NCI-H748 (cell line): ENCODE measurements at regions not wholly inside any gene's neighbourhood (a gene's known extent, or its start where the extent isn't known, plus 50 kb on each side); places are given as distances from the start of the nearest gene placed in this dataset.
"Not testable (repeated sequence)": the region's sequence is repeated elsewhere in the genome, so short reads cannot be mapped to it uniquely, and the experiment has no call there.

Source experiments
- DNase-seq: peaks from one replicate; lab custom pipeline; 2025; ENCODE audit not compliant: unreplicated experiment; lab: John Stamatoyannopoulos, UW

GRCh38 chr12:114616081-114616480 is 67.9 kb downstream of the TBX3 start:
- no peak for DNase-seq

GRCh38 chr12:114614040-114614439 is 69.9 kb downstream of the TBX3 start:
- DNase-seq = no peak

- DNase-seq = no peak
Observed at GRCh38 chr12:114612062-114612461, 71.9 kb downstream of the TBX3 start.

- DNase-seq = no peak
Observed at GRCh38 chr12:114611145-114612018, 72.6 kb downstream of the TBX3 start.

- DNase-seq = no peak
Observed at GRCh38 chr12:114608509-114608908, 75.5 kb downstream of the TBX3 start.

- no peak for DNase-seq
Observed at GRCh38 chr12:114605918-114606317, 78.1 kb downstream of the TBX3 start.

GRCh38 chr12:114604606-114605005 is 79.4 kb downstream of the TBX3 start:
- DNase-seq = no peak

GRCh38 chr12:114600584-114600983 is 83.4 kb downstream of the TBX3 start:
- DNase-seq = not testable (repeated sequence)

- no peak for DNase-seq
Observed at GRCh38 chr12:114598111-114598510, 85.9 kb downstream of the TBX3 start.

GRCh38 chr12:114592946-114593345 is 91.0 kb downstream of the TBX3 start:
- no peak for DNase-seq

GRCh38 chr12:114588061-114588460 is 95.9 kb downstream of the TBX3 start:
- no peak for DNase-seq

- DNase-seq = peak; percentile 70
Observed at GRCh38 chr12:114580306-114580705, 103.7 kb downstream of the TBX3 start.

- no peak for DNase-seq
Observed at GRCh38 chr12:114579389-114579788, 104.6 kb downstream of the TBX3 start.

GRCh38 chr12:114562654-114563053 is 121.3 kb downstream of the TBX3 start:
- no peak for DNase-seq

- DNase-seq = no peak
Observed at GRCh38 chr12:114555451-114555850, 128.5 kb downstream of the TBX3 start.

GRCh38 chr12:114547636-114548035 is 136.3 kb downstream of the TBX3 start:
- DNase-seq = peak; percentile 83

- no peak for DNase-seq
Observed at GRCh38 chr12:114530417-114530816, 124.5 kb upstream of the TBX5 start.

- no peak for DNase-seq
Observed at GRCh38 chr12:114529966-114530365, 124.0 kb upstream of the TBX5 start.

GRCh38 chr12:114528766-114529165 is 122.8 kb upstream of the TBX5 start:
- no peak for DNase-seq

GRCh38 chr12:114521160-114521559 is 115.2 kb upstream of the TBX5 start:
- DNase-seq = not testable (repeated sequence)

- no peak for DNase-seq
Observed at GRCh38 chr12:114512351-114512750, 106.4 kb upstream of the TBX5 start.

- DNase-seq = peak; percentile 78
Observed at GRCh38 chr12:114508529-114509129, 102.7 kb upstream of the TBX5 start.
